Prostate gland (tissue), 2 donors: ENCODE measurements at regions not wholly inside any gene's neighbourhood (a gene's known extent, or its start where the extent isn't known, plus 50 kb on each side); places are given as distances from the start of the nearest gene placed in this dataset.

Source experiments
- POLR2A ChIP-seq: fragments of 450-650 bp; IDR thresholded peaks from one replicate; pipeline ENCODE4 v1.6.1; 2016; ENCODE audit warnings: antibody characterized with exemption, mild to moderate bottlenecking
- POLR2AphosphoS5 ChIP-seq: sonication (generic); formaldehyde crosslinking; IDR thresholded peaks from one replicate; pipeline ENCODE4 v1.6.1; 2017; ENCODE audit warnings: antibody characterized with exemption
- TF ChIP-seq, protein P1 (sequence below), 4 experiments: fragments of 200-600 bp in 2 of 4; fragments of 450-650 bp in 2 of 4; sonication (generic) in 2 of 4; IDR thresholded peaks; 1 replicate in 3 of 4; 2 replicates in 1 of 4; pipeline ENCODE4 v1.5.1; 2016 to 2019; ENCODE audit warnings: antibody characterized with exemption in 4 of 4, mild to moderate bottlenecking in 2 of 4, moderate library complexity in 2 of 4

DNA sequence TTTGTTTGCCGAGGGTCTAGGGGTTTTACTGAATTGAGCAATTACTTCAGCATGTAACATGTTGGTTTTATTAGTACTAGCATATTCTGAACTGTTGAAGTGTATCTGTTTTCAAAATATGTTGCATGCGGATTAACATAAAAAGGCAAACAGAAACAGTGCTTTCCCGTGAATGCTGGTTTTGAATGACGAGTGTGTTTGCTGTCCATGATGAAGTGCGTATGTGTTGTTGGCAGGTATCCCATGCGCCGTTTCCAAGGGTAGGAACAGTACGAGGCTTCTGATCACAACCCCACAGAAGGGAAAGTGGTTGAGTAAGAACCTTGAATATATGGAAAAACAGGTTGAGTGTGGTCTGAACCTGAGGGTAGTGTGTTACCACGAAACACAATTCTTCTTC lies 232.9 kb downstream of the SAMD5 start:
- TF ChIP-seq, protein P1, sequence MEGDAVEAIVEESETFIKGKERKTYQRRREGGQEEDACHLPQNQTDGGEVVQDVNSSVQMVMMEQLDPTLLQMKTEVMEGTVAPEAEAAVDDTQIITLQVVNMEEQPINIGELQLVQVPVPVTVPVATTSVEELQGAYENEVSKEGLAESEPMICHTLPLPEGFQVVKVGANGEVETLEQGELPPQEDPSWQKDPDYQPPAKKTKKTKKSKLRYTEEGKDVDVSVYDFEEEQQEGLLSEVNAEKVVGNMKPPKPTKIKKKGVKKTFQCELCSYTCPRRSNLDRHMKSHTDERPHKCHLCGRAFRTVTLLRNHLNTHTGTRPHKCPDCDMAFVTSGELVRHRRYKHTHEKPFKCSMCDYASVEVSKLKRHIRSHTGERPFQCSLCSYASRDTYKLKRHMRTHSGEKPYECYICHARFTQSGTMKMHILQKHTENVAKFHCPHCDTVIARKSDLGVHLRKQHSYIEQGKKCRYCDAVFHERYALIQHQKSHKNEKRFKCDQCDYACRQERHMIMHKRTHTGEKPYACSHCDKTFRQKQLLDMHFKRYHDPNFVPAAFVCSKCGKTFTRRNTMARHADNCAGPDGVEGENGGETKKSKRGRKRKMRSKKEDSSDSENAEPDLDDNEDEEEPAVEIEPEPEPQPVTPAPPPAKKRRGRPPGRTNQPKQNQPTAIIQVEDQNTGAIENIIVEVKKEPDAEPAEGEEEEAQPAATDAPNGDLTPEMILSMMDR (IDR thresholded peaks at IDR 0.05) = no peak
- no peak for TF ChIP-seq POLR2A
- no peak for TF ChIP-seq POLR2AphosphoS5
